PC-9 (cell line): ENCODE measurements at regions not wholly inside any gene's neighbourhood (a gene's known extent, or its start where the extent isn't known, plus 50 kb on each side); places are given as distances from the start of the nearest gene placed in this dataset.

Experiments used
- BruUV-seq: library from RNA; stranded (reverse); fragments of 400-500 nt; replicated peaks from 2 replicates; lab custom pipeline; 2021; lab: Mats Ljungman, UMichigan
- CTCF ChIA-PET: fragments of 300-600 bp; sonication (Branson Sonifier 250); formaldehyde crosslinking; loops from one replicate; lab custom pipeline; 2022; ENCODE audit warnings: antibody characterized with exemption; lab: Charles Lee
- POLR2A ChIA-PET: fragments of 300-600 bp; sonication (Branson Sonifier 250); formaldehyde crosslinking; loops from one replicate; lab custom pipeline; 2022; ENCODE audit warnings: antibody characterized with exemption; ENCODE audit not compliant: unreplicated experiment; lab: Charles Lee
- DNase-seq, 2 experiments: peaks; one replicate each; pipeline versions ENCODE4 v3.0.0 to v3.0.0-alpha.2; 2015 to 2022; ENCODE audit warnings: mixed read lengths in 1 of 2
- H2AFZ ChIP-seq: fragments of 200-600 bp; sonication (generic); 2 replicates; pipeline ENCODE4 v1.8.1; 2017; ENCODE audit warnings: antibody characterized with exemption
- H3F3A ChIP-seq: fragments of 200-600 bp; sonication (generic); 2 replicates; pipeline ENCODE4 v1.8.1; 2017; ENCODE audit warnings: antibody characterized with exemption, mild to moderate bottlenecking, low read depth; ENCODE audit not compliant: insufficient read depth
- H3K27ac ChIP-seq: fragments of 200-600 bp; sonication (generic); 2 replicates; pipeline ENCODE4 v1.6.1; 2016; ENCODE audit warnings: mixed run types
- H3K27me3 ChIP-seq: fragments of 200-600 bp; sonication (generic); 2 replicates; pipeline ENCODE4 v1.6.1; 2016; ENCODE audit warnings: low read depth, mixed run types; ENCODE audit not compliant: insufficient read depth
- H3K36me3 ChIP-seq: fragments of 200-600 bp; sonication (generic); 2 replicates; pipeline ENCODE4 v1.6.1; 2016; ENCODE audit warnings: low read depth, mixed run types
- H3K4me1 ChIP-seq: fragments of 200-600 bp; sonication (generic); replicated peaks from 2 replicates; pipeline ENCODE4 v1.6.1; 2016; ENCODE audit warnings: mixed run types; ENCODE audit not compliant: insufficient read depth
- H3K4me2 ChIP-seq: fragments of 200-600 bp; sonication (generic); 2 replicates; pipeline ENCODE4 v1.6.1; 2017; ENCODE audit warnings: mixed run types
- H3K4me3 ChIP-seq: fragments of 200-600 bp; sonication (generic); 2 replicates; pipeline ENCODE4 v1.6.1; 2016; ENCODE audit warnings: mixed run types
- H3K79me2 ChIP-seq: fragments of 200-600 bp; sonication (generic); 2 replicates; pipeline ENCODE4 v1.6.1; 2017; ENCODE audit warnings: low read depth, mixed run types
- H3K9me2 ChIP-seq: fragments of 200-600 bp; sonication (generic); 2 replicates; pipeline ENCODE4 v1.8.1; 2017; ENCODE audit warnings: mild to moderate bottlenecking; ENCODE audit not compliant: insufficient read depth
- H3K9me3 ChIP-seq: fragments of 200-600 bp; sonication (generic); 2 replicates; pipeline ENCODE4 v1.8.1; 2016; ENCODE audit warnings: low read depth; ENCODE audit not compliant: insufficient read depth
- H4K20me1 ChIP-seq: fragments of 200-600 bp; sonication (generic); 2 replicates; pipeline ENCODE4 v1.8.1; 2017; ENCODE audit not compliant: insufficient read depth
- CTCF ChIP-seq: fragments of 200-600 bp; sonication (generic); conservative IDR thresholded peaks from 2 replicates; pipeline ENCODE4 v1.6.1; 2017; ENCODE audit warnings: mixed run types, antibody characterized with exemption, mild to moderate bottlenecking, moderate library complexity
- EZH2 ChIP-seq: fragments of 200-600 bp; sonication (generic); IDR thresholded peaks from 2 replicates; pipeline ENCODE4 v1.8.0; 2017; ENCODE audit warnings: antibody characterized with exemption, low read depth
- intact Hi-C: fragments of 100-400 bp; cut with micrococcal nuclease; formaldehyde crosslinking; loops from one replicate; pipeline ENCODE4 v1.10.0; 2022; ENCODE audit not compliant: unreplicated experiment

- Histone ChIP-seq H3K27me3 (no peaks in the 10 kb centered on the region), H3K27ac (no peak overlapping the region), H4K20me1 (no peaks in the 10 kb centered on the region), H3K79me2 (no peaks in the 10 kb centered on the region), H3K4me3 (no peak overlapping the region), H3K4me1 (no peaks in the 10 kb centered on the region), H2AFZ (no peak overlapping the region), H3K9me3 (no peaks in the 10 kb centered on the region; the same call in 1 of the 2 replicates), H3K36me3 (no peaks in the 10 kb centered on the region), H3F3A (no peaks in the 10 kb centered on the region), H3K4me2 (no peak overlapping the region), H3K9me2 (no peaks in the 10 kb centered on the region)
- BruUV-seq = no TSS peak
- CTCF ChIA-PET = no interaction called here
- TF ChIP-seq EZH2 (no peak), CTCF (no peak)
- intact Hi-C loops = no loop called here
- POLR2A ChIA-PET = no interaction called here
- DNase-seq = no peak
Measured at GRCh38 chr4:32184186-32184585, 1464.0 kb downstream of the PCDH7 start.

GRCh38 chr4:32189130-32189529 lies 1469.0 kb downstream of the PCDH7 start:
- Histone ChIP-seq H3K79me2 (no peaks in the 10 kb centered on the region), H3K4me3 (no peak overlapping the region), H3K27ac (no peak overlapping the region), H2AFZ (no peak overlapping the region), H3K4me1 (no peaks in the 10 kb centered on the region), H4K20me1 (no peaks in the 10 kb centered on the region), H3K9me2 (no peaks in the 10 kb centered on the region), H3F3A (no peaks in the 10 kb centered on the region), H3K9me3 (no peaks in the 10 kb centered on the region; the same call in 1 of the 2 replicates), H3K36me3 (no peaks in the 10 kb centered on the region), H3K27me3 (no peaks in the 10 kb centered on the region), H3K4me2 (no peak overlapping the region)
- no peak for DNase-seq
- no TSS peak for BruUV-seq
- TF ChIP-seq EZH2 (no peak), CTCF (no peak)
- intact Hi-C loops = no loop called here
- CTCF ChIA-PET = no interaction called here
- POLR2A ChIA-PET = no interaction called here

GRCh38 chr4:32189788-32190187 lies 1469.6 kb downstream of the PCDH7 start:
- Histone ChIP-seq H3K36me3 (no peaks in the 10 kb centered on the region), H3K4me3 (no peak overlapping the region), H4K20me1 (no peaks in the 10 kb centered on the region), H2AFZ (no peak overlapping the region), H3K79me2 (no peaks in the 10 kb centered on the region), H3K4me2 (no peak overlapping the region), H3K27ac (no peak overlapping the region), H3K4me1 (no peaks in the 10 kb centered on the region), H3K9me2 (no peaks in the 10 kb centered on the region), H3F3A (no peaks in the 10 kb centered on the region), H3K27me3 (no peaks in the 10 kb centered on the region), H3K9me3 (no peaks in the 10 kb centered on the region; the same call in 1 of the 2 replicates)
- no TSS peak for BruUV-seq
- no peak for DNase-seq
- intact Hi-C loops = no loop called here
- ChIA-PET POLR2A (no interaction called here), CTCF (no interaction called here)
- TF ChIP-seq EZH2 (no peak), CTCF (no peak)
